ENCODE measurements at regions not wholly inside any gene's neighbourhood (a gene's known extent, or its start where the extent isn't known, plus 50 kb on each side); places are given as distances from the start of the nearest gene placed in this dataset.

GRCh38 chr10:130809181-130809580 lies 502.3 kb downstream of the TCERG1L start:
- TF ChIP-seq GATA2 (IDR thresholded peaks at IDR 0.05; ENCODE audit: low read depth, low read length): no peak
- TF ChIP-seq GATA3 (IDR thresholded peaks at IDR 0.05; ENCODE audit: low read depth, low read length): no peak

Measured in SH-SY5Y (cell line).